CD4-positive, alpha-beta T cell (primary cell): ENCODE measurements at regions not wholly inside any gene's neighbourhood (a gene's known extent, or its start where the extent isn't known, plus 50 kb on each side); places are given as distances from the start of the nearest gene placed in this dataset.

Experiments
- ATAC-seq: fragments of 200-7000 bp; cut with Tn5 transposase; one replicate; pipeline ENCODE4 v1.10.0; 2022; ENCODE audit warnings: mild to moderate bottlenecking; ENCODE audit not compliant: poor library complexity
- CTCF ChIA-PET: fragments of 350-600 bp; sonication (Branson Sonifier 250); formaldehyde crosslinking; loops from one replicate; lab custom pipeline; 2021; ENCODE audit warnings: antibody characterized with exemption, inconsistent platforms; lab: Charles Lee
- POLR2A ChIA-PET: fragments of 350-600 bp; sonication (Branson Sonifier 250); formaldehyde crosslinking; loops from one replicate; lab custom pipeline; 2021; ENCODE audit warnings: antibody characterized with exemption, inconsistent platforms; lab: Charles Lee
- DNase-seq, 14 experiments: peaks; one replicate each; pipeline ENCODE4 v3.0.0-alpha.2; 2013 to 2020; ENCODE audit warnings: mixed read lengths in 2 of 14
- H3K27ac ChIP-seq, 2 donors: one replicate each; pipeline versions ENCODE4 v1.5.1 to v1.7.0; 2013; ENCODE audit warnings: low read length in 2 of 2, low read depth in 1 of 2, mild to moderate bottlenecking in 1 of 2
- H3K27me3 ChIP-seq, 2 experiments: 1 replicate in 1 of 2; 2 replicates in 1 of 2; pipeline versions ENCODE4 v1.6.1 to v1.7.0; 2013; ENCODE audit warnings: low read length in 2 of 2, control low read depth in 1 of 2, mild to moderate bottlenecking in 1 of 2, moderate library complexity in 1 of 2; ENCODE audit not compliant: insufficient read depth in 2 of 2, control insufficient read depth in 1 of 2
- H3K36me3 ChIP-seq: one replicate; pipeline ENCODE4 v1.6.1; 2013; ENCODE audit warnings: low read length, control low read depth; ENCODE audit not compliant: insufficient read depth
- H3K4me1 ChIP-seq: one replicate; pipeline ENCODE4 v1.6.1; 2013; ENCODE audit warnings: low read length, control low read depth; ENCODE audit not compliant: insufficient read depth
- H3K4me3 ChIP-seq: one replicate; pipeline ENCODE4 v1.5.1; 2013; ENCODE audit warnings: mild to moderate bottlenecking, low read length, moderate library complexity
- H3K9me3 ChIP-seq, 2 experiments: 1 replicate in 1 of 2; 2 replicates in 1 of 2; pipeline versions ENCODE4 v1.6.1 to v1.7.0; 2013; ENCODE audit warnings: low read length in 2 of 2, mild to moderate bottlenecking in 2 of 2, control low read depth in 1 of 2, moderate library complexity in 1 of 2; ENCODE audit not compliant: control insufficient read depth in 1 of 2, insufficient read depth in 1 of 2
- H3K27ac Mint-ChIP-seq: one replicate; pipeline ENCODE4 v1.8.0; 2020; ENCODE audit warnings: mixed read lengths
- H3K27me3 Mint-ChIP-seq: one replicate; pipeline ENCODE4 v1.8.0; 2021; ENCODE audit warnings: mixed read lengths
- H3K36me3 Mint-ChIP-seq: one replicate; pipeline ENCODE4 v1.8.0; 2021; ENCODE audit warnings: low read depth, mixed read lengths
- H3K4me1 Mint-ChIP-seq: one replicate; pipeline ENCODE4 v1.8.0; 2021; ENCODE audit warnings: low read depth, mixed read lengths
- H3K4me3 Mint-ChIP-seq: one replicate; pipeline ENCODE4 v1.8.0; 2020; ENCODE audit warnings: mild to moderate bottlenecking, mixed read lengths
- H3K9me3 Mint-ChIP-seq: one replicate; pipeline ENCODE4 v1.8.0; 2020; ENCODE audit warnings: mixed read lengths
- CTCF ChIP-seq: fragments of 200-600 bp; IDR thresholded peaks from one replicate; pipeline ENCODE4 v1.8.0; 2022; ENCODE audit warnings: antibody characterized with exemption, mild to moderate bottlenecking
- intact Hi-C, 2 experiments: fragments of 100-400 bp; cut with DNase I in 1 of 2; cut with micrococcal nuclease in 1 of 2; formaldehyde crosslinking; loops; one replicate each; pipeline versions ENCODE4 v1.15.1 to v1.9.0; 2023 to 2025; cut with DNase I, micrococcal nuclease

- ChIA-PET POLR2A (no interaction called here), CTCF (no interaction called here)
- H3K4me3 Mint-ChIP-seq, result no peak overlapping the region
- Histone ChIP-seq H3K4me1 (no peaks in the 10 kb centered on the region), H3K4me3 (no peak overlapping the region), H3K9me3 (no peaks in the 10 kb centered on the region), H3K27ac (no peak overlapping the region), H3K36me3 (no peaks in the 10 kb centered on the region), H3K27me3 (no peaks in the 10 kb centered on the region)
- peaks cover 6% of the 10 kb centered on the region for H3K4me1 Mint-ChIP-seq
- TF ChIP-seq CTCF, result no peak
- ATAC-seq, result no peak
- no peaks in the 10 kb centered on the region for H3K27me3 Mint-ChIP-seq
- no peak for DNase-seq
- no peak overlapping the region for H3K27ac Mint-ChIP-seq
- intact Hi-C loops, result no loop called here
- H3K9me3 Mint-ChIP-seq, result no peaks in the 10 kb centered on the region
- H3K36me3 Mint-ChIP-seq, result no peaks in the 10 kb centered on the region
Observed at GRCh38 chr6:154916857-154917256, 78.3 kb upstream of the TIAM2 start.

- H3K27ac Mint-ChIP-seq, result no peak overlapping the region
- H3K4me1 Mint-ChIP-seq, result peaks cover 9% of the 10 kb centered on the region
- no peak overlapping the region for H3K4me3 Mint-ChIP-seq
- Histone ChIP-seq H3K36me3 (no peaks in the 10 kb centered on the region), H3K27ac (no peak overlapping the region), H3K9me3 (no peaks in the 10 kb centered on the region), H3K4me1 (no peaks in the 10 kb centered on the region), H3K4me3 (no peak overlapping the region), H3K27me3 (no peaks in the 10 kb centered on the region)
- no peak for TF ChIP-seq CTCF
- ATAC-seq (no peak), DNase-seq (no peak)
- H3K27me3 Mint-ChIP-seq, result no peaks in the 10 kb centered on the region
- POLR2A ChIA-PET, result no interaction called here
- no peaks in the 10 kb centered on the region for H3K36me3 Mint-ChIP-seq
- no peaks in the 10 kb centered on the region for H3K9me3 Mint-ChIP-seq
- CTCF ChIA-PET, result no interaction called here
- intact Hi-C loops, result no loop called here
Observed at GRCh38 chr6:154917941-154918340, 77.2 kb upstream of the TIAM2 start.

GRCh38 chr6:154919806-154920205 is 75.3 kb upstream of the TIAM2 start:
- Mint-ChIP-seq H3K27me3 (no peaks in the 10 kb centered on the region), H3K9me3 (no peaks in the 10 kb centered on the region), H3K4me1 (peaks cover 21% of the 10 kb centered on the region), H3K27ac (no peak overlapping the region), H3K4me3 (no peak overlapping the region), H3K36me3 (no peaks in the 10 kb centered on the region)
- ChIA-PET CTCF (no interaction called here), POLR2A (no interaction called here)
- Histone ChIP-seq H3K27me3 (no peaks in the 10 kb centered on the region), H3K27ac (no peak overlapping the region), H3K36me3 (no peaks in the 10 kb centered on the region), H3K4me3 (no peak overlapping the region), H3K9me3 (no peaks in the 10 kb centered on the region), H3K4me1 (no peaks in the 10 kb centered on the region)
- no peak for TF ChIP-seq CTCF
- intact Hi-C loops, result loop anchor here in 1 of 2 experiments (10.0 kb wide), 1 partner anchor 245 kb away; no protein-coding TSS in a partner anchor
- no peak for ATAC-seq
- no peak for DNase-seq
